CD14-positive monocyte (primary cell): ENCODE measurements at regions not wholly inside any gene's neighbourhood (a gene's known extent, or its start where the extent isn't known, plus 50 kb on each side); places are given as distances from the start of the nearest gene placed in this dataset.

Experiments
- DNase-seq, 3 donors: peaks; one replicate each; pipeline ENCODE4 v3.0.0-alpha.2; 2011 to 2022
- H2AFZ ChIP-seq: 2 replicates; pipeline ENCODE4 v1.6.0; 2012; ENCODE audit warnings: mild to moderate bottlenecking, low read depth, low read length, inconsistent platforms; ENCODE audit not compliant: insufficient read depth, poor library complexity, severe bottlenecking
- H3K27ac ChIP-seq, 2 donors: 1 replicate in 1 of 2; 2 replicates in 1 of 2; pipeline ENCODE4 v1.5.1; 2012 to 2013; ENCODE audit warnings: low read length in 2 of 2, control low read depth in 1 of 2, inconsistent platforms in 1 of 2, low read depth in 1 of 2, mild to moderate bottlenecking in 1 of 2
- H3K27me3 ChIP-seq, 2 donors: one replicate each; pipeline versions ENCODE4 v1.6.0 to v1.6.1; 2011 to 2013; ENCODE audit warnings: low read length in 2 of 2; ENCODE audit not compliant: control insufficient read depth in 2 of 2, insufficient read depth in 2 of 2
- H3K36me3 ChIP-seq, 2 donors: replicated peaks in 1 of 2; 1 replicate in 1 of 2; 2 replicates in 1 of 2; pipeline versions ENCODE4 v1.5.1 to v1.6.1; 2012 to 2013; ENCODE audit warnings: low read length in 2 of 2, control low read depth in 1 of 2, inconsistent platforms in 1 of 2, mild to moderate bottlenecking in 1 of 2; ENCODE audit not compliant: insufficient read depth in 2 of 2, control insufficient read depth in 1 of 2
- H3K4me1 ChIP-seq, 2 donors: 1 replicate in 1 of 2; 2 replicates in 1 of 2; pipeline versions ENCODE4 v1.5.1 to v1.6.1; 2012 to 2013; ENCODE audit warnings: low read length in 2 of 2, control low read depth in 1 of 2, inconsistent platforms in 1 of 2, mild to moderate bottlenecking in 1 of 2, moderate library complexity in 1 of 2; ENCODE audit not compliant: insufficient read depth in 2 of 2, control insufficient read depth in 1 of 2
- H3K4me2 ChIP-seq: replicated peaks from 2 replicates; pipeline ENCODE3; 2012; ENCODE audit warnings: low read length, moderate library complexity, mild to moderate bottlenecking; ENCODE audit not compliant: poor library complexity, severe bottlenecking; ENCODE audit errors: extremely low read depth
- H3K4me3 ChIP-seq, 3 experiments: fragments of 200-600 bp in 1 of 3; sonication (generic) in 1 of 3; replicated peaks in 1 of 3; 1 replicate in 2 of 3; 2 replicates in 1 of 3; pipeline ENCODE4 v1.5.1; 2011 to 2013; ENCODE audit warnings: low read length in 3 of 3, mild to moderate bottlenecking in 3 of 3, control low read depth in 2 of 3, low read depth in 2 of 3, inconsistent platforms in 1 of 3, moderate library complexity in 1 of 3
- H3K79me2 ChIP-seq: 2 replicates; pipeline ENCODE4 v1.6.0; 2012; ENCODE audit warnings: mild to moderate bottlenecking, control low read depth, inconsistent platforms, low read length, moderate library complexity; ENCODE audit not compliant: insufficient read depth
- H3K9ac ChIP-seq: 2 replicates; pipeline ENCODE4 v1.6.0; 2017; ENCODE audit warnings: low read length, mild to moderate bottlenecking; ENCODE audit not compliant: insufficient read depth, poor library complexity, severe bottlenecking
- H3K9me3 ChIP-seq, 2 donors: replicated peaks in 1 of 2; 1 replicate in 1 of 2; 2 replicates in 1 of 2; pipeline versions ENCODE4 v1.5.1 to v1.6.1; 2012 to 2013; ENCODE audit warnings: low read length in 2 of 2, control low read depth in 1 of 2; ENCODE audit not compliant: control insufficient read depth in 1 of 2, insufficient read depth in 1 of 2
- H4K20me1 ChIP-seq: 2 replicates; pipeline ENCODE4 v1.6.0; 2012; ENCODE audit warnings: mild to moderate bottlenecking, low read length, control low read depth, moderate library complexity; ENCODE audit not compliant: insufficient read depth
- H3K27ac Mint-ChIP-seq, 7 donors: one replicate each; pipeline ENCODE4 v1.8.0; 2020; ENCODE audit warnings: mild to moderate bottlenecking in 7 of 7, mixed read lengths in 7 of 7, moderate library complexity in 6 of 7, inconsistent platforms in 2 of 7
- H3K27me3 Mint-ChIP-seq, 3 donors: one replicate each; pipeline ENCODE4 v1.8.0; 2021 to 2022; ENCODE audit warnings: low read depth in 3 of 3, mild to moderate bottlenecking in 3 of 3, mixed read lengths in 3 of 3, moderate library complexity in 3 of 3, inconsistent platforms in 1 of 3
- H3K36me3 Mint-ChIP-seq, 2 donors: one replicate each; pipeline ENCODE4 v1.8.0; 2020; ENCODE audit warnings: mixed read lengths in 2 of 2, inconsistent platforms in 1 of 2, mild to moderate bottlenecking in 1 of 2
- H3K4me1 Mint-ChIP-seq: one replicate; pipeline ENCODE4 v1.8.0; 2020; ENCODE audit warnings: mild to moderate bottlenecking, mixed read lengths
- H3K4me3 Mint-ChIP-seq, 2 donors: one replicate each; pipeline ENCODE4 v1.8.0; 2020; ENCODE audit warnings: mild to moderate bottlenecking in 2 of 2, mixed read lengths in 2 of 2, moderate library complexity in 1 of 2
- H3K9me3 Mint-ChIP-seq, 7 donors: one replicate each; pipeline ENCODE4 v1.8.0; 2020 to 2022; ENCODE audit warnings: mixed read lengths in 7 of 7, mild to moderate bottlenecking in 6 of 7, moderate library complexity in 6 of 7, inconsistent platforms in 2 of 7
- CTCF ChIP-seq: fragments of 200-600 bp; IDR thresholded peaks from one replicate; pipeline ENCODE4 v1.8.0; 2022; ENCODE audit warnings: antibody characterized with exemption, mild to moderate bottlenecking
- WGBS: methylation state at CpG from one replicate; pipeline ENCODE4 v1.1.5; 2013; ENCODE audit warnings: missing lambda C conversion rate; ENCODE audit not compliant: insufficient coverage; 5-methylcytosine and 5-hydroxymethylcytosine counted together
- intact Hi-C, 2 donors: fragments of 100-400 bp; cut with micrococcal nuclease; formaldehyde crosslinking; loops; one replicate each; pipeline versions ENCODE4 v1.15.0 to v1.15.1; 2023

- Mint-ChIP-seq H3K4me1 (no peaks in the 10 kb centered on the region), H3K4me3 (no peak overlapping the region), H3K36me3 (no peaks in the 10 kb centered on the region), H3K27ac (no peak overlapping the region), H3K9me3 (peaks cover 0 to 3% (median 0%) of the 10 kb centered on the region in 7 donors), H3K27me3 (peaks cover 1 to 5% (median 4%) of the 10 kb centered on the region in 3 donors)
- Histone ChIP-seq H3K36me3 (no peaks in the 10 kb centered on the region), H3K79me2 (no peaks in the 10 kb centered on the region), H3K27ac (no peak overlapping the region), H4K20me1 (no peaks in the 10 kb centered on the region), H3K27me3 (no peaks in the 10 kb centered on the region), H3K9me3 (no peaks in the 10 kb centered on the region), H3K4me1 (no peaks in the 10 kb centered on the region), H2AFZ (no peak overlapping the region), H3K4me2 (no peak overlapping the region), H3K4me3 (no peak overlapping the region), H3K9ac (no peak overlapping the region)
- intact Hi-C loops: no loop called here
- DNase-seq: no peak
- TF ChIP-seq CTCF: no peak
- 92% methylated on average over 2 of the region's 6 CpGs for WGBS
These were observed 131.9 kb downstream of the RDH14 start for GRCh38 chr2:18428516-18428915.

GRCh38 chr2:18427762-18428161 is 132.7 kb downstream of the RDH14 start:
- intact Hi-C loops: no loop called here
- H3K27ac Mint-ChIP-seq: no peak overlapping the region
- TF ChIP-seq CTCF: no peak
- Histone ChIP-seq H3K9ac (no peak overlapping the region), H3K4me3 (no peak overlapping the region), H3K36me3 (no peaks in the 10 kb centered on the region), H3K27ac (no peak overlapping the region), H2AFZ (no peak overlapping the region), H3K79me2 (no peaks in the 10 kb centered on the region), H4K20me1 (no peaks in the 10 kb centered on the region), H3K4me2 (no peak overlapping the region), H3K27me3 (no peaks in the 10 kb centered on the region), H3K9me3 (no peaks in the 10 kb centered on the region), H3K4me1 (no peaks in the 10 kb centered on the region)
- H3K27me3 Mint-ChIP-seq: peaks cover 1 to 6% (median 2%) of the 10 kb centered on the region in 3 donors
- no peak overlapping the region for H3K4me3 Mint-ChIP-seq
- no peaks in the 10 kb centered on the region for H3K36me3 Mint-ChIP-seq
- no peaks in the 10 kb centered on the region for H3K4me1 Mint-ChIP-seq
- peaks cover 0 to 3% (median 0%) of the 10 kb centered on the region in 7 donors for H3K9me3 Mint-ChIP-seq
- no peak for DNase-seq
